Karpas-422 (cell line): ENCODE measurements at regions not wholly inside any gene's neighbourhood (a gene's known extent, or its start where the extent isn't known, plus 50 kb on each side); places are given as distances from the start of the nearest gene placed in this dataset.
"Not testable (repeated sequence)": the region's sequence is repeated elsewhere in the genome, so short reads cannot be mapped to it uniquely, and the experiment has no call there.

ENCODE experiments used
- DNase-seq: peaks from one replicate; pipeline ENCODE4 v3.0.0-alpha.2; 2015
- H2AFZ ChIP-seq: fragments of 200-600 bp; sonication (generic); 2 replicates; pipeline ENCODE4 v1.6.1; 2014; ENCODE audit warnings: antibody characterized with exemption, low read length, mixed read lengths
- H3K27ac ChIP-seq: fragments of 200-600 bp; sonication (generic); 2 replicates; pipeline ENCODE4 v1.5.1; 2014; ENCODE audit warnings: mild to moderate bottlenecking, low read length, moderate library complexity
- H3K27me3 ChIP-seq: fragments of 200-600 bp; sonication (generic); 2 replicates; pipeline ENCODE4 v1.6.1; 2014; ENCODE audit warnings: low read length, mixed read lengths
- H3K36me3 ChIP-seq: fragments of 200-600 bp; sonication (generic); 2 replicates; pipeline ENCODE4 v1.6.1; 2014; ENCODE audit warnings: low read length, mixed read lengths; ENCODE audit not compliant: insufficient read depth
- H3K4me1 ChIP-seq: fragments of 200-600 bp; sonication (generic); 2 replicates; pipeline ENCODE4 v1.6.1; 2014; ENCODE audit warnings: mild to moderate bottlenecking, low read length, mixed read lengths
- H3K4me2 ChIP-seq: fragments of 200-600 bp; sonication (generic); 2 replicates; pipeline ENCODE4 v1.6.1; 2014; ENCODE audit warnings: low read length, low read depth, mild to moderate bottlenecking; ENCODE audit not compliant: poor library complexity, severe bottlenecking
- H3K4me3 ChIP-seq: fragments of 200-600 bp; sonication (generic); 2 replicates; pipeline ENCODE4 v1.5.1; 2014; ENCODE audit warnings: mild to moderate bottlenecking, antibody characterized with exemption, low read length, mixed read lengths
- H3K79me2 ChIP-seq: fragments of 200-600 bp; sonication (generic); 2 replicates; pipeline ENCODE4 v1.6.1; 2014; ENCODE audit warnings: mild to moderate bottlenecking, low read length, mixed read lengths
- H3K9ac ChIP-seq: fragments of 200-600 bp; sonication (generic); 2 replicates; pipeline ENCODE4 v1.6.0; 2014; ENCODE audit warnings: low read length
- H3K9me2 ChIP-seq: fragments of 200-600 bp; sonication (generic), shearing (Covaris generic); replicated peaks from 2 replicates; pipeline ENCODE4 v1.6.0; 2014; ENCODE audit warnings: mild to moderate bottlenecking, low read length, moderate library complexity; ENCODE audit not compliant: insufficient read depth
- H3K9me3 ChIP-seq: fragments of 300-700, 200-600 bp; sonication (generic); 2 replicates; pipeline ENCODE4 v1.6.1; 2014; ENCODE audit warnings: low read length, mixed read lengths
- H4K20me1 ChIP-seq: fragments of 200-600 bp; sonication (generic); 2 replicates; pipeline ENCODE4 v1.6.1; 2014; ENCODE audit warnings: mild to moderate bottlenecking, antibody characterized with exemption, low read length, low read depth; ENCODE audit not compliant: insufficient read depth

DNA sequence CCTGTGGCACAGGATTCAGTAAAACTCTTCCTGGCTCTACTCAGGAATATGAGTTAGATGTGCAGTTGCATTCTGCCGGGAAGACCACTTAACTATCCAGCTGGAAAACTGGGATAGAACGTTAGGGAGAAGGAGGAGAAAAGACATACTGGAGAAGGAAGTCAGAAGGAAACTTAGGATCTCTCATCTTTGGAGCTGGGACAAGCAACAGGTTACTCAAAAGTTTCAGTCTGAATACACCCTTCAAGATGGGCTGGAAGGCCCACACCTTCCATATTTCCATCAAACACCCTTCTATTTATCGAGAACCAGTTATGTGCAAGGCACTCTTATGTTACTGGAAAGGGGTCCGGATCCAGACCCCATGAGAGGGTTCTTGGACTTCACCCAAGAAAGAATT lies 440.4 kb upstream of the NRP1 start:
- DNase-seq: no peak

DNA sequence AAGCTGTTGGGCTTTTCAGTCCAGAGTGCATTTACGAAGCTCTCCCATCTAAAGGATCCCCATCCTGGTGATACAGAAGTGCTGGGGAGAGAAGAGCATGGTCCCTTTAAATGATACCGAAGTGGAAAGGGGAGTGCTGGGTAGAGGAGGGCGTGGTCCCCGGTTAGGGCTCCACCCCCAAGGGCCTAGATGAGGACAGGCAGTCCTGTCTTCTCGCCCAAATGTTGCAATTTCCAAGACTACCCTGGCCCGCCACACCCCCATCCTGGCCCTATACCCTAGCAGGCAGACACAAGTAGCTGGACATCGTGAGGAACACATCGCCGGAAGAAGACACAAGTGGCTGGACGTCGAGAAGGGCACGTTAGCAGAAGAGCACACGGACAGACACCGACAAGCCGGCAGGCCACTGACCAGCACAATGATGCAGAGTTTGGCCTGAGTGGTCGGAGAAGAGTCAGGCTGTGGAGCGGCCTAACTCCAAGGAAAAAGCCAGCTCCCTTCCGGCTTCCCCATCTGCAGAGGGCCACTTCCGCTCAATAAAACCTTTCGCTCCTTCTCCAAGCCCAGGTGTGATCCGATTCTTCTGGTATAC lies 439.5 kb upstream of the NRP1 start:
- H3K36me3 ChIP-seq: no peaks in the 10 kb centered on the region
- no peaks in the 10 kb centered on the region for H3K79me2 ChIP-seq
- H3K4me2 ChIP-seq: no peak overlapping the region
- H3K9ac ChIP-seq: no peak overlapping the region
- peaks cover 35% of the 10 kb centered on the region for H3K4me1 ChIP-seq
- H3K9me2 ChIP-seq: no peaks in the 10 kb centered on the region
- no peaks in the 10 kb centered on the region for H3K9me3 ChIP-seq
- H3K27ac ChIP-seq: no peak overlapping the region
- no peak overlapping the region for H2AFZ ChIP-seq
- no peaks in the 10 kb centered on the region for H4K20me1 ChIP-seq
- H3K4me3 ChIP-seq: no peak overlapping the region
- H3K27me3 ChIP-seq: no peaks in the 10 kb centered on the region
- no peak for DNase-seq

More for the DNA sequence above, 440.4 kb upstream of the NRP1 start:
- H3K4me1 ChIP-seq: peaks cover 35% of the 10 kb centered on the region
- H3K4me2 ChIP-seq: no peak overlapping the region
- H3K27me3 ChIP-seq: no peaks in the 10 kb centered on the region
- no peak overlapping the region for H3K4me3 ChIP-seq
- no peaks in the 10 kb centered on the region for H3K9me3 ChIP-seq
- no peak overlapping the region for H3K9ac ChIP-seq
- no peak overlapping the region for H3K27ac ChIP-seq
- no peaks in the 10 kb centered on the region for H3K79me2 ChIP-seq
- H3K36me3 ChIP-seq: no peaks in the 10 kb centered on the region
- no peaks in the 10 kb centered on the region for H3K9me2 ChIP-seq
- no peak overlapping the region for H2AFZ ChIP-seq
- no peaks in the 10 kb centered on the region for H4K20me1 ChIP-seq

DNA sequence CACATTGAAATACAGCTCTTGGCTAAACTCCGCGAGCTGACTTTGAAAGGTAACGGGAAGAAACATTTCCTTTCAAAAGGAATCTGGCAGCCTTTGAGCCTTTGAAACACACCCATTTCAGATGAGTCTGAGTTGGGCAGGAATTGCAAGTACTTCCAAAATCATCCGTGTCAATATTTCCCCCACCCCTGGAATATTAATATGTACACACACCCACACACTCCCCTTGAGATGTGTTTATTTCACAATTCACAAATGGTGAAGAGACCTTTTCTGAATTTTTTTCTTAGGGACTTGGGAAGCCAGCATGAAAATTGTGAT lies 438.7 kb upstream of the NRP1 start:
- Histone ChIP-seq H3K9me3 (no peaks in the 10 kb centered on the region), H3K9ac (0 out of 2 replicates have a peak overlapping the region, but pooled peaks have one; percentile 19), H3K9me2 (no peaks in the 10 kb centered on the region), H3K27me3 (no peaks in the 10 kb centered on the region), H3K4me1 (peaks cover 35% of the 10 kb centered on the region), H4K20me1 (no peaks in the 10 kb centered on the region), H3K4me2 (peak overlapping the region; percentile 61), H3K36me3 (no peaks in the 10 kb centered on the region), H2AFZ (peak overlapping the region; percentile 12; the same call in 1 of the 2 replicates), H3K79me2 (no peaks in the 10 kb centered on the region), H3K4me3 (peak overlapping the region; percentile 43; the same call in 1 of the 2 replicates), H3K27ac (peak overlapping the region; percentile 77)
- no peak for DNase-seq

DNA sequence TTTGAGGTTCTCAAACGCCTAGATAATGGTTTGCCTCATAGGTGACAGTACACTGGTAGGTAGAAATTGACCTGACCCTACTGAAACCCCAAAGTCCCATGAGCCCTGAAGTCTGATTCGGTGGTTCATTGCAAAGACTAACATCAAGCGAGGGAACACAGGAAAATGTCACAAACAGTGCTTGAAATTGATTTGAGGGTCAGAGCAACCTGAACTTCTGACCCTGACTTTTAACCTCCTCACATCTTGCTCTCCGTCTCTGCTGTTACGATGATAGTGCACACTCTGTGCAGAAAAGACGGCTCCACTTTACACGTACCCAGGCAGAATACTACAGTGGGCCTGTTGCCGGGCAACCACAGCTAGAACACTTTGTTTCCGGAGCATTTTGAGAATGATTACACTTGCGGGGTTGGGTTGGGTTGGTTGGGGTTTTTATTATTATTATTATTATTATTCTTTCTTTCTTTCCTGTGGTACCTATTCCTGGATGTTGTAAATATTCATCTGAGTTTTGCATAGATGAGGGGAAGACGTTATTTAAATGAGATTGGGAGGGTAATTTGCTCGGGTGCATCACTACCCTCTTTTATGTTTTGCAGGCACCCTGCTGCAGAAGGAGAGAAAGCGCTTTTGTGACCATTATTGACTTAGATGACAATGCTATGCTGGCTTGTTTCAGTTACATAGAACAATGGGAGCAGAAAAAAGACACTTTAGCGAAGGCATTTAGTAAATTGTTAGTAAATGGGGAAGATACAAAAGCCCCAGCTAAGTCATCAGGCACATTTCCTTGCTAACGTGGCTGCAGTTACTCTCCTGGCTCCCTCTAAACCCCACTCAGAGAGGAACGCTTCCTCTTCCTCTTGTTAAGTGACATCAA lies 438.1 kb upstream of the NRP1 start:
- no peaks in the 10 kb centered on the region for H3K36me3 ChIP-seq
- peak overlapping the region; percentile 61 for H3K4me2 ChIP-seq
- H3K27me3 ChIP-seq: no peaks in the 10 kb centered on the region
- H3K9ac ChIP-seq: peak overlapping the region; percentile 47
- no peaks in the 10 kb centered on the region for H4K20me1 ChIP-seq
- peak; percentile 64 for DNase-seq
- H3K4me3 ChIP-seq: peak overlapping the region; percentile 43; the same call in 1 of the 2 replicates
- no peaks in the 10 kb centered on the region for H3K79me2 ChIP-seq
- no peaks in the 10 kb centered on the region for H3K9me2 ChIP-seq
- H3K9me3 ChIP-seq: no peaks in the 10 kb centered on the region
- peaks cover 35% of the 10 kb centered on the region for H3K4me1 ChIP-seq
- H3K27ac ChIP-seq: peak overlapping the region; percentile 77
- H2AFZ ChIP-seq: peak overlapping the region; percentile 91

DNA sequence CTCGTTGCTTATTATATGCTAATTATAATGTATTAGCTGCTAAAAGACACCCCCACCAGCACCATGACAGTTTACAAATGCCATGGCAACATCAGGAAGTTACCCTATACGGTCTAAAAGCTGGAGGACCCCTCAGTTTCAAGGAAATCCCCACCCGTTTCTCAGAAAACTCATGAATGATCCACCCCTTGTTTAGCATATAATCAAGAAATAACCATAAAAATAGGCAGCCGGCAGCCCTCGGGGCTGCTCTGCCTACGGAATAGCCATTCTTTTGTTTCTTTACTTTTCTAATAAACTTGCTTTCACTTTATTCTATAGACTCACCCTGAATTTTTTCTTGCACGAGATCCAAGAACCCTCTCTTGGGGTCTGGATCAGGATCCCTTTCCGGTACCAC lies 437.4 kb upstream of the NRP1 start:
- not testable (repeated sequence) for H3K79me2 ChIP-seq, H3K9ac ChIP-seq, H4K20me1 ChIP-seq, DNase-seq, H3K9me2 ChIP-seq, H3K9me3 ChIP-seq, H3K36me3 ChIP-seq, H3K27me3 ChIP-seq
- Histone ChIP-seq H2AFZ (peak overlapping the region; percentile 91), H3K4me2 (peak overlapping the region; percentile 61), H3K4me3 (peak overlapping the region; percentile 43; the same call in 1 of the 2 replicates), H3K27ac (peak overlapping the region; percentile 77), H3K4me1 (peaks cover 33% of the 10 kb centered on the region)

DNA sequence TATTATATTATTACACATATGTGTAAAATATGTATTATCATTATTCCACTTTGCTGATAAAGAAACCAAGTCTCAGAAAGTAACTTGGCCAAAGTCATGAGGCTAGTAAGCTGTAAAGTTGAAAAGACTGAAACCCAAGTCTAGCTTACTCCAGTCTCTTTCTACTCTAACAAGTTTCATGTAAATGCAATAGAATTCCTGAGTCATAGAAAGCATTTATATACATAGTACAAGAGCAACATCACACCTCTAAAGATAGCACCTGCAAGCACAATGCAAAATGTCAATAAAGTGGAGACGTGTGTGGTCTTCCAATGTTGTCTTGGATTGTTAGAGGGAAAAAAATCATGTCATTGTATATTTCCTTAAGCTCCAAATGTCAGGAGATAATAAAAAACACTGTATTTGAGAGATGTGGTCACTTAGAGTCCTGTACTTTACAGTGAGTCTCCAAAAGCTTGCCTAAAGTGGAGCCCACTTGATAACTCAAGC lies 430.3 kb upstream of the NRP1 start:
- H3K9me2 ChIP-seq: no peaks in the 10 kb centered on the region
- no peak overlapping the region for H3K4me3 ChIP-seq
- H3K4me2 ChIP-seq: no peak overlapping the region
- peaks cover 6% of the 10 kb centered on the region for H3K9me3 ChIP-seq
- no peaks in the 10 kb centered on the region for H4K20me1 ChIP-seq
- no peak overlapping the region for H2AFZ ChIP-seq
- no peaks in the 10 kb centered on the region for H3K36me3 ChIP-seq
- H3K9ac ChIP-seq: no peak overlapping the region
- no peaks in the 10 kb centered on the region for H3K27me3 ChIP-seq
- no peak for DNase-seq
- no peaks in the 10 kb centered on the region for H3K4me1 ChIP-seq
- H3K79me2 ChIP-seq: no peaks in the 10 kb centered on the region
- no peak overlapping the region for H3K27ac ChIP-seq

DNA sequence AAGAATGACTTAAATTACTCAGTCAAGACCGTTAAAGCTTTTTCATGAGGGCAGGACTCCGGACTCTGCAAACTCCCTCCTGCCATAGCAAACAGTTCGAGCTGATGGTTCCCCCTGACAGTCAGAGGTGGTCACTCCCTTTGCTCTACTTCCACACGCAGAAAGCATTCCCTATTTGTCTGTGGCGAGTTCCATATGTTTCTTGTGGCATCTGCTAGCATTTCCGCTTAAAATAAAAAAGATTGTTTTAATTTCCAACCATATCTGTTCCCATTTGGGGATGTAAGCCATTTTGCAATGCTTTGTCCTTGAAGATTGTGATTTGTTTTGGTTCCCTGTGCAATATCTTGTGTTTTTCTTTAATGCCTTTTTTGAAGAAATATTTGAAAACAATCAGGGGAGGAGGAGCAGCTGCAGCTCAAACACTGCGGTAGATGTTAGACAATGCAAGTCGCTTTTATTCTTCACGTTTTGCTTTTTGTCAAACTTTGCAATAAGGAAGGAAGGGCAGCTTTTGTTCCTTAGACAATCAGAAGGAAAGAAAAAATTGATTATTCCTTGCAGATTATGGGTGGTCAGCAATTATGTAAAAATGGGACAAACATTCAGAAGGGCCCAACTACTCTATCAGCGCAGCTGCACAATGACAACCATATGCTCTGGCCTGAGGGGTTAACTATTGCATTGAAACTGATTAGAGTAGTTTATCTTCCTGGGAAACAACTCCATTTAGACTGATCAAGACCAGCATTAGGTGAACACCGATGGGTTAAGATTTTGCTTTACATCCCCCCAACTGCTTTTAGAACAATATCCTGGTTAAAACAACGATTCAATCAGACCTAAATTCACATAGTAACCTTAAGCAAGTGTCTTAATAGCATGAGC lies 425.8 kb upstream of the NRP1 start:
- Histone ChIP-seq H3K79me2 (no peaks in the 10 kb centered on the region), H3K27ac (no peak overlapping the region), H3K36me3 (no peaks in the 10 kb centered on the region), H4K20me1 (no peaks in the 10 kb centered on the region), H3K9me3 (peaks cover 6% of the 10 kb centered on the region), H2AFZ (no peak overlapping the region), H3K4me1 (no peaks in the 10 kb centered on the region), H3K9ac (no peak overlapping the region), H3K4me3 (no peak overlapping the region), H3K9me2 (no peaks in the 10 kb centered on the region), H3K4me2 (no peak overlapping the region), H3K27me3 (no peaks in the 10 kb centered on the region)
- DNase-seq: no peak

DNA sequence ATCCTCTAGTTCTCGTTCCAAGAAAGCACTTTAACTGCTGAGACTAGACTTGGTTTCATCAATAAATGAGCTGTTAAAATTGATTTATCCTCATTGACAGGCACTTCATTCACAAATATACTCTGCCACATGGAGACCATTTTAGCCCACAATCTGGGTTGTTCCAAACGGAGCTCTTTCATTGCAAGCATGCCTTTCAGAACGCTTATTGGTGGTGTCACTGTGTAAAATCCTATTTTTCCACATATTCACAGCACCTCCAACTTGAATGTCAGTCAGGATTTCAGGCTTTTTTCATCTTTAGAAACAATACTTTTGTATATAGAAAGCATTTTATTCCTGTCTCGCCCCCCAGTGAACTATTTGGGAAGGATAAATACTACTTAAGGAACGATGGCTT lies 424.7 kb upstream of the NRP1 start:
- no peak overlapping the region for H3K9ac ChIP-seq
- H3K79me2 ChIP-seq: no peaks in the 10 kb centered on the region
- no peak for DNase-seq

More for the DNA sequence above, 424.7 kb upstream of the NRP1 start:
- no peak overlapping the region for H3K4me2 ChIP-seq
- peaks cover 6% of the 10 kb centered on the region for H3K9me3 ChIP-seq
- H4K20me1 ChIP-seq: no peaks in the 10 kb centered on the region
- H3K36me3 ChIP-seq: no peaks in the 10 kb centered on the region
- H3K4me1 ChIP-seq: no peaks in the 10 kb centered on the region
- no peak overlapping the region for H3K27ac ChIP-seq
- no peak overlapping the region for H2AFZ ChIP-seq
- H3K27me3 ChIP-seq: no peaks in the 10 kb centered on the region
- no peak overlapping the region for H3K4me3 ChIP-seq
- no peaks in the 10 kb centered on the region for H3K9me2 ChIP-seq
